HG03575 (cell line): ENCODE measurements at regions not wholly inside any gene's neighbourhood (a gene's known extent, or its start where the extent isn't known, plus 50 kb on each side); places are given as distances from the start of the nearest gene placed in this dataset.
"Not testable (repeated sequence)": the region's sequence is repeated elsewhere in the genome, so short reads cannot be mapped to it uniquely, and the experiment has no call there.

Source experiments
- ATAC-seq: cut with Tn5 transposase; IDR thresholded peaks from one replicate; pipeline ENCODE4 v1.9.1; 2021; ENCODE audit not compliant: unreplicated experiment, insufficient number of reproducible peaks, low FRiP score; ENCODE audit errors: extremely low read depth

DNA sequence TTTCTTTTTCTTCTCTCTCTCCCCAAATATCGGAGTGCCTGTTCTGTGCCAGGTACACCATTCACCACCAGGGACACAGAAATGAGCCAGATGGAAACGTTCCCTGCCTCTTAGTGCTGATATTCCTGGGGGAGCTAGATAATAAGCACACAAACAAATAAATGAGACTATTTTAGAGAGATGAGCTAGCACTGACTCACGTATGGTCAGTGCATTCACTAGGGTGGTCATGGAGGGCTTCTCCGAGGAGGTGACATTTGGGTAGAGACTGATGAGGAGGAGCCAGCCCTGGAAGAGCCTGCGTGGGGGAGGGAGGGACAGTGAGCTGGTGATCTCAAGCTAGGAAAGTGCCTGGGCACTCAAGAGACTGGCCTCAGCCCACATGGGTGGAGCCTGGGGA, 252.3 kb upstream of the KCNG1 start:
- no peak for ATAC-seq

DNA sequence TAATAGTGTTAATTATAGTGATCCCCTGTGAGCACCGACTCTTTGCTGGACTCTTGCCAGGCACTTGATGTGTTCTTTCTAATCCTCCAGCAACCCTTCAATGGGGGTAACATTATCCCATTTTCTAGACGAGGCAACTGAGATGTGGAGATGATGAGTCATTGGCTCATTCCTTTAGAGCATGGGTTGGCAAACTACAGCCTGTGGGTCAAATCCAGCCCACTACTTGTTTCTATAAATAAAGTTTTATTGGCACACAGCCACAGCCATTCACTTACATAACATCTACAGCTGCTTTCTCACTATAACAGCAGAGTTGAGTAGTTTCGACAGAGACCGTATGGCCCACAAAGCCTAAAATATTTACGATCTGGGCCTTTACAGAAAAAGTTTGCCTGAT, 249.5 kb upstream of the KCNG1 start:
- ATAC-seq: no peak

- ATAC-seq: no peak
Measured at GRCh38 chr20:51271931-51272330, 249.0 kb upstream of the KCNG1 start.

GRCh38 chr20:51271289-51271688, 248.4 kb upstream of the KCNG1 start:
- not testable (repeated sequence) for ATAC-seq

DNA sequence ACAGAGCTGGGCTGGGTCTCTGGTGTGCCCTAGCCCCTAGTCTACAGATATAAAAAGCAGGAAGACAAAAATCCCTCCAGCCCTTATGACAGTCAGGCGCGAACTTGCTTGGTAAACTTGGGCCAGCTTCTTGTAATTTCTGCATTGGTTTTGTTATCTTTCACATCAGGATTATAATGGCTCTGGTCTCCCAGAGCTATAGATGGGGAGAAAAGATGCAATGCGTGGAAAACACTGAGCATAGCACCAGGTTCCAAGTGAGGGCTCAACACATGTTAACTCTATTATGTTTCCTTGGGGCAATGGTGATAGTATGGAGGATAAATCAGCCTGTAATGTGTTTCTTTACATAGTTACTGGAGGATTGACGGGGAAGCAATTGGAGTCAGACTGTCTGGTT, 246.8 kb upstream of the KCNG1 start:
- ATAC-seq: no peak

- no peak for ATAC-seq
Measured at GRCh38 chr20:51267679-51268078, 244.8 kb upstream of the KCNG1 start.

- ATAC-seq: no peak
Measured at GRCh38 chr20:51266353-51266752, 243.4 kb upstream of the KCNG1 start.

DNA sequence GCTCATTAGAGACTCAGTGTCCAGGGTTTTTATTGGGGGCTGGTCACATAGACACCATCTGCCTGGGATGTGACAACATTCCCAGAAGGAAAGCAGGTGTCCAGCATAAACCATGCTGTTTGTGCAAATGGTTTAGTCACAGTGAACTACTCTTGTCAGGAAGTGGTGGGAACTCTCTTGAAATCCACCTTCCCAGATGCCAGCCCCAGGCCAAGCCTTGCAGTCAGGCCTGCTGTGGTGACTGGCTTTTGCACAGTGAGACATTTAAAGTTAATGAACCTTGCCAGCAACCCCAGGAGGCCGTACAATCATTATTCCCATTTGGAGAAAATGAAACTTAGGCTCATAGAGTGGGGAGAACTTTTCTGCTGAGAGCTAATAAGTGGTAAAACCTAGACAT, 242.5 kb upstream of the KCNG1 start:
- ATAC-seq: no peak

DNA sequence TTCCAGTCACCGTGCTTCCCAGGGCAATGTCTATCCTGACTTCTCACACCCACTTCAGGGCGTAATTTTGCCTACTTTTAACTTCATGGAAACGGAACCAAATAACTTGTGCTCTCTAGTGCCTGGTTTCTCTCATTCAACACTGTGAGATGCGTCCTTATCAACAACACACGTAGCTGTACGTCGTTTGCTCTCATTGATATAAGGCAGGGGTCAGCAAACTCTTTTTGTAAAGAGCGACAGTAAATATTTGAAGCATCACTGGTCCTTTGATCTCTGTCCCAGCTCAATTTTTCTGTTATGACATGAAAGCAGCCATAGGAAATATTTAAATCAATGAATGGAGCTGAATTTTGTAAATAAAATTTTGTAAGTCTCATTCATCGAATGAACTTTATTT, 239.3 kb upstream of the KCNG1 start:
- ATAC-seq: no peak

DNA sequence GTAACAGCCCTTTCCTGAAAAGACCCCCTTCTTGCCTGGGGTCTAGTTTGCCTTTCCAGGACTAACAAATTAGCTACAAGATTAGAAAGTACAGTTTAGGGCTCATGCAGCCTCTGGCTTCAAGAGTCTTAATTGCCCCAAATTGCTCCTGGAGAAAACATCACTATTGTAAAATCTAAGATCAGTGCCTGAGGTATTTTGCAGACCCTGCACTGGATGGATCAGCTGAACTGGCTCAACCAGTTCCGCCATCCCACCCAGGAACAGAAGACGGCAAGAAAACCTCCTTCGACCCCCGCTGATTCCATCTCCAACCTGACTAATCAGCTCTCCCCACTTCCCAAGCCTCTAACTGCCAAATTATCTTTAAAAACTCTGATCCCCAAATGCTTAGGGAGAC, 236.5 kb upstream of the KCNG1 start:
- ATAC-seq: no peak

DNA sequence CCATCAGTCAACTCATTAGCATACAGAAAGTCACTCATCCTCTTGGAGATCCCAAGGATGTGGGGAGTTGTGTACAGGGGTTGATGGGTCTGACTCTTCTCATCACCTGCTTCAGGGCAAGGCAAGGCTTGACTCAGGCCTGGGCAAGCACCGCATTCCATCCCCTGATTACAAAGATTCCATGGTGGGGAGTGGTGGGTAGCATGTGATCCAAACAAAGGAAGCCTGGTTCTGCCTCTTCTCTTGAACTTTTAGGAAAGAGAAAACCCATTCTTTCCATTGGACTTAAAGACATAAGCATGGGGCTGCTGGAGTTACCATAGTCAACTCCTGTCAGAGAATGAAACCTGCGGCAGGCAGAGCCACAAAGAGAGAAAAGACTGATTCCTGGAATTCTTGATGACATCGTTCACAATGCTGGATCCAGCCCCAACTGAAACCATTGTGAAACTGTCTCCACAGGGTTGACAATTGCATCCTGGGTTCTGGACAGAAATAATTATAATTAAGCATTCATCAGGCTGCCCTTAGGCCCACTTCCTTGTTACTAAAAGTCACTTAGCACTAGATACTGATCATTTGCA, 235.8 kb upstream of the KCNG1 start:
- no peak for ATAC-seq

DNA sequence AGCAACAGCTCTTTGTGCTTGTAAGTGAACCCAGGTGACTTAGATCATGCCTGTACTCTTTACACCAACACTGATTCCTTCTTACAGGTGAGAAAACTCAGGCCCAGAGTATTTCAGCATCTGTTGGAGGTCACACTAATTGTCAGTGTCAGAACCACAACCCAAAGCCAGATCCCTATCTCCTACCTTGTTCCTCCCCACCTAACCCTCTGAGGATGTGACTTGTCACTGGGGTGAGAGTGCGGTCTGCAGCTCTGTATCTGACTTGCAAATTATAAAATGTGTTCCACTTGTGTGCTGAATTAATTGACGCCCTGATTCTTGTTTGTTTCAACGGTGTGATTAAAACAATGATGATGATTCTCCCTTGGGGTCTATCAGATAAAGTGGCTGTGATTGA, 232.5 kb upstream of the KCNG1 start:
- ATAC-seq: no peak

GRCh38 chr20:51253280-51253679, 230.4 kb upstream of the KCNG1 start:
- no peak for ATAC-seq

DNA sequence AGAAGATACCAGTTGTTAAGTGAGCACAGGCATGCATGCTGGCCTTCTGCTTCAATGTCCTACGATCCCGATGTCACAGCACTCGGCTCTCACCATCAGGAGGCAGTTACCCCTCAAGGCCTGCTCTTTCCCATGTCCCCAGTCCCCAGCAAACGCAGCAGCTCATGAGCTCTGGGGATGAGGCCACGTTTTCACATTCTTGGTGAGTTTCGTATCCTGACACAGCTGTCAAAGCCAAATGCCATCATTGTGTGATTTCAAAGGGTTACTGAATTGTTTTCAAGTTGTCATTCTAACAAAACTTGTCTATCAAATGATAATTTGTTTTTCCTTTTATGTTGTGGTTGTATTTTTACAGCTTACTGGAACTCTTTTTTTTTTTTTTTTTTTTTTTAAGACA, 226.9 kb upstream of the KCNG1 start:
- ATAC-seq: no peak

GRCh38 chr20:51249215-51249614, 226.3 kb upstream of the KCNG1 start:
- ATAC-seq: no peak

DNA sequence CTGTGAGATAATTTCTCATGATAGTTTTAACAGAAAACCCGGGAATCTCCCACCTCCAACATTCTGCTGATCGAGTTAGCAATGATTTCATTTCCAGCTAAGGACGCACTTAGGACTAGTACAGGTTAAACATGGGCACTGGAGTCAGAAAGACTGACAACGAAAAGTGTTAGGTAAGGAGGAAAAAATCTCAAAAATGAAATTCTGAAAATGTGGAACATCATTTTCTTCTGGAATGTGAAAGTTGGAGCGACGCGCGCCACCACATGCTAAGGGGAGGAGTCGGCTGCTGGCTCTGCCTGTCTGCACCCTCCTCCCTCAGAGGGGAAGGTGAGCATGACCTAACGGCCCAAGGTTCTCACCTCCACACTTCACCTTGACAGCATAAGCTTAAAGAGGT, 221.6 kb upstream of the KCNG1 start:
- no peak for ATAC-seq

GRCh38 chr20:51238675-51239305, 215.9 kb upstream of the KCNG1 start:
- no peak for ATAC-seq

DNA sequence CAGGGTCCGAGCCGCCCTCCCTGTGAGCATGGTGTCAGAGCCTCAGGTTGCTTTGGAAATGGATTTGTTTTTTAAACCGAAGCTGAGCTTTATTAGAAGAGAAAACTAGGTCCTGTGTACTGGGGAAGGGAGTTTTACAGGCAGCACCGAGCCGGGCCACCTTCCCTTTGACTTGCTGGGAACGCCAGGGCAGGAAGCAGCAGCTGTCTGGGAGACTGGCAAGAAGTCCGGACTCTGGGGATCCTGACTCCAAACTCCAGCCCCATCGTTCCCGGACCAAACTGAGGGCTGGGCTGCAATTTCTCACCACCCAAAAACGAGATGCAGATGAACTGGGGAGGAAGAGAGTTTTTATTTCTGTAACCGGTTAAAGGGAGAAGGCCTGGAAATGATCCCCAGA, 214.9 kb upstream of the KCNG1 start:
- no peak for ATAC-seq

DNA sequence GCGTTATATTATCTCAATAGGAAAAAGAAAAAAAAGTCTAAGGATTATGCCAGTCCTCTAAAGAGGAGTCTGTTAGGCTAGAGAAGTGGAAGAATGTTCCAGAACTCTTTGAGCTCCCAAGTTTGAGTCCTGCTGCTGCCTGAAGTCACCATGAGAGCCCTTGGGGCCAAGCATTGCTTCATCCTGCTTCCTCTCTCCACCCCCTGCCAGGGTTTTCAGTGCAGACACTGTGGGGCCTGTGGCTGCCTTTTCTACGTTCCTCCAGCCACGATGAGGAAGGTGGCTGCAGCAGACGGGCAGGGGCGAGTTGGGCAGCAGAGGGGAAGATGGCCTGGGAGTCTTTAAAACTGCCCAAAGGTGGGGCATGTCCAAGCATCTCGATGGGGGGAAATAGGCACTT, 214.4 kb upstream of the KCNG1 start:
- no peak for ATAC-seq

DNA sequence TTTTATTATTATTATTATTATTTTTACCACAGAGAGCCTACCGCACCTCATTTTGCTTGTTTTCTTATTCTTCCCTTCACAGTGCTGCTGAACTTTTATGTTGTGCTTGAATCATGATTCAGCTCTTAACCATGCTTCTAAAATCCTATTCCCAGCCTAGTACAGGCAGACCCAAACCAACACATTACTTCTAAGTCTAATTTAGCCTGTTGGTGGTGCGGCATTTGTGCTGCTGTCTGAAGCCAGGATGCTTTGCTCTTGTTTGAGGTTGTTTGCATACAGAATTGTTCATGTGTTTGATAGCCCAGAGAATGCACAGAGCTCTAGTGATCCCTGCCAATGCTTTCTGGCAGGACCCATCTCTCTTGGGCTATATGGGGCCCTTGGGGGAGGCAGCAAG, 213.5 kb upstream of the KCNG1 start:
- no peak for ATAC-seq

GRCh38 chr20:51233345-51233744, 210.4 kb upstream of the KCNG1 start:
- no peak for ATAC-seq
